ENCODE measurements at regions not wholly inside any gene's neighbourhood (a gene's known extent, or its start where the extent isn't known, plus 50 kb on each side); places are given as distances from the start of the nearest gene placed in this dataset.

GRCh38 chr4:123891881-123892280, 495.3 kb downstream of the SPRY1 start:
- no peak for DNase-seq (ENCODE audit: low read depth)
- no peak for TF ChIP-seq CTCF (conservative IDR thresholded peaks at IDR 0.05; ENCODE audit: low read depth, low read length)

DNA sequence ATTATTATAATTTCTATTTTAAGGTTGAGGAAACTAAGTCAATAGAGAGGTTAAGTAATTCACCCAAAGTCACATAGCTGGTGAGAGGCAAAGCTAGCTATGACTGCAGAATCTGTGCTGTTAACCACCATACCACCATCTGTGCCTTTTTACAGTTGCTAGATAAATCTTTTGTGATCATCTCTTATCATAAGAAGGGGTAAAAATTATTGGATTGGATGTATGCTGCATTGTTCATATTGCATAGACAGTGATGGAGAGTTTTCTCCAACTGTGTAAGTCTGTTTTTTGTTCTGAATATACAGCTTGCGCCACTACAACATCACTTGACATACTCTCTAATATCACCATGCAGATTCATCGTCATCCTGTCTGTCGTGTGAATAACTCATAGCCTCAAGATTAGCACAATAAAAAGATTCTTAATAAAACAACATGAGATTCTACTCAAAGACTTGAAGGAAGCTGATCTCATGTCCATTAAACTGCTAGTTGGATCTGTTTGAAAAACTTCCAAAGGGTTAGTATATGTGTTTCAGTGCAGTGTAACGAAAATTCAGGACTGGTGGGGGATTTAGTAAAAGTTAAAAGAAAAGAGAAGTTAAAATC, 495.9 kb downstream of the SPRY1 start:
- no peak for DNase-seq (ENCODE audit: low read depth)
- no peak overlapping the region for H3K4me3 ChIP-seq (ENCODE audit: low read depth, low read length)
- TF ChIP-seq CTCF (conservative IDR thresholded peaks at IDR 0.05; ENCODE audit: low read depth, low read length): no peak

More at GRCh38 chr4:123891881-123892280, 495.3 kb downstream of the SPRY1 start:
- no peak overlapping the region for H3K4me3 ChIP-seq (ENCODE audit: low read depth, low read length)

GRCh38 chr4:123893011-123893981, 496.7 kb downstream of the SPRY1 start:
- no peak for TF ChIP-seq CTCF (conservative IDR thresholded peaks at IDR 0.05; ENCODE audit: low read depth, low read length)
- DNase-seq (ENCODE audit: low read depth): no peak

GRCh38 chr4:123896446-123897071, 500.0 kb downstream of the SPRY1 start:
- DNase-seq (ENCODE audit: low read depth): no peak
- no peak for TF ChIP-seq CTCF (conservative IDR thresholded peaks at IDR 0.05; ENCODE audit: low read depth, low read length)
- H3K4me3 ChIP-seq (ENCODE audit: low read depth, low read length): no peak overlapping the region

More at GRCh38 chr4:123893011-123893981, 496.7 kb downstream of the SPRY1 start:
- no peak overlapping the region for H3K4me3 ChIP-seq (ENCODE audit: low read depth, low read length)

- DNase-seq (ENCODE audit: low read depth): no peak
- no peak overlapping the region for H3K4me3 ChIP-seq (ENCODE audit: low read depth, low read length)
- no peak for TF ChIP-seq CTCF (conservative IDR thresholded peaks at IDR 0.05; ENCODE audit: low read depth, low read length)
Measured at GRCh38 chr4:123898946-123899666, 502.5 kb downstream of the SPRY1 start.

DNA sequence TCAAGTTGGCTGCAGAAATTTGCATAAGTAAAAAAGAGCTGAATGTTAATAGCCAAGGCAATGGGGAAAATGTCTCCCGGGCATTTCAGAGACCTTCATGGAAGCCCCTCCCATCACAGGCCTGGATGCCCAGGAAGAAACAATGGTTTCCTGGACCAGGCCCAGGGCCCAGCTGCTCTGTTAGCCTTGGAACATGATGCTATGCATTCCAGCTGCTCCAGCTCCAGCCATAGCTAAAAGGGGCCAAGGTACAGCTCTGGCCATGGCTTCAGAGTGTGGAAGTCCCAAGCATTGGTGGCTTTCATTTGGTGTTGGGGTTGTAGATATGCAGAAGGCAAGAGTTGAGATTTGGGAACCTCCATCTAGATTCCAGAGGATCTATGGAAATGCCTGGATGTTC, 508.3 kb downstream of the SPRY1 start:
- TF ChIP-seq CTCF (conservative IDR thresholded peaks at IDR 0.05; ENCODE audit: low read depth, low read length): no peak
- DNase-seq (ENCODE audit: low read depth): no peak

More for the DNA sequence above, 508.3 kb downstream of the SPRY1 start:
- H3K4me3 ChIP-seq (ENCODE audit: low read depth, low read length): no peak overlapping the region

Data from epithelial cell of proximal tubule (primary cell).